HepG2 (cell line): ENCODE measurements at regions not wholly inside any gene's neighbourhood (a gene's known extent, or its start where the extent isn't known, plus 50 kb on each side); places are given as distances from the start of the nearest gene placed in this dataset.

Experiments used
- ATAC-seq: fragments of 200-7000 bp; cut with Tn5 transposase; 3 replicates; pipeline ENCODE4 v1.9.1; 2020; ENCODE audit warnings: mild to moderate bottlenecking, moderate library complexity
- BruUV-seq: library from RNA; stranded (reverse); fragments of 400-500 nt; replicated peaks from 2 replicates; lab custom pipeline; 2021; lab: Mats Ljungman, UMichigan
- CTCF ChIA-PET: fragments of 300-600 bp; formaldehyde crosslinking; extraction: SDS; loops from one replicate; lab custom pipeline; 2021; ENCODE audit warnings: low total read pairs, inconsistent platforms, low intra/inter-chr PET ratio; lab: Yijun Ruan, JAX
- POLR2A ChIA-PET: fragments of 350-600 bp; sonication (Branson Sonifier 250); formaldehyde crosslinking; loops from one replicate; lab custom pipeline; 2020; ENCODE audit warnings: antibody characterized with exemption, inconsistent platforms; lab: Yijun Ruan, JAX
- DNase-seq: peaks from one replicate; pipeline ENCODE4 v3.0.0-alpha.2; 2015; ENCODE audit warnings: low spot score
- FAIRE-seq: peaks from 3 replicates; lab custom pipeline; 2011; peaks lifted over from hg19 to GRCh38; lab: Jason Lieb, UNC
- H2AFZ ChIP-seq: one replicate; pipeline ENCODE4 v1.6.1; 2011; ENCODE audit warnings: low read length, inconsistent platforms
- H3K27ac ChIP-seq: fragments of 300-600 bp; 3 replicates; pipeline ENCODE4 v1.8.0; 2011; ENCODE audit warnings: mixed run types, mild to moderate bottlenecking, mixed read lengths, low read length, inconsistent platforms; ENCODE audit not compliant: insufficient read depth; ENCODE audit errors: extremely low read length
- H3K27me3 ChIP-seq, 2 experiments: fragments of 200-600 bp in 1 of 2; 2 replicates in 1 of 2; 3 replicates in 1 of 2; pipeline versions ENCODE4 v1.6.0 to v1.8.0; 2011; ENCODE audit warnings: low read length in 2 of 2, mild to moderate bottlenecking in 2 of 2, moderate library complexity in 2 of 2, inconsistent platforms in 1 of 2; ENCODE audit not compliant: insufficient read depth in 2 of 2, control insufficient read depth in 1 of 2
- H3K36me3 ChIP-seq, 2 experiments: fragments of 200-600 bp in 1 of 2; replicated peaks in 1 of 2; 2 replicates in 1 of 2; 3 replicates in 1 of 2; pipeline versions ENCODE4 v1.5.1 to v1.8.0; 2011; ENCODE audit warnings: low read length in 2 of 2, inconsistent platforms in 1 of 2; ENCODE audit not compliant: insufficient read depth in 2 of 2, control insufficient read depth in 1 of 2
- H3K4me1 ChIP-seq: 2 replicates; pipeline ENCODE4 v1.5.1; 2012; ENCODE audit warnings: low read length, inconsistent platforms; ENCODE audit not compliant: insufficient read depth
- H3K4me2 ChIP-seq: 2 replicates; pipeline ENCODE4 v1.6.0; 2011; ENCODE audit warnings: low read depth, low read length, inconsistent platforms
- H3K4me3 ChIP-seq, 3 experiments: fragments of 200-600 bp in 1 of 3; sonication (generic), shearing (Covaris generic) in 1 of 3; replicated peaks in 1 of 3; 2 replicates each; pipeline ENCODE4 v1.5.1; 2011 to 2016; ENCODE audit warnings: low read length in 3 of 3, inconsistent platforms in 2 of 3, low read depth in 2 of 3, mild to moderate bottlenecking in 2 of 3, control low read depth in 1 of 3, mixed read lengths in 1 of 3; ENCODE audit not compliant: insufficient read depth in 1 of 3
- H3K79me2 ChIP-seq: one replicate; pipeline ENCODE4 v1.6.1; 2011; ENCODE audit warnings: low read length, inconsistent platforms; ENCODE audit not compliant: insufficient read depth
- H3K9ac ChIP-seq: 2 replicates; pipeline ENCODE4 v1.6.0; 2011; ENCODE audit warnings: mild to moderate bottlenecking, low read depth, low read length, inconsistent platforms; ENCODE audit not compliant: insufficient read depth
- H3K9me3 ChIP-seq: 2 replicates; pipeline ENCODE4 v1.5.1; 2012; ENCODE audit warnings: mild to moderate bottlenecking, low read length
- H4K20me1 ChIP-seq: 2 replicates; pipeline ENCODE4 v1.6.0; 2011; ENCODE audit warnings: inconsistent platforms, mild to moderate bottlenecking, low read length, moderate library complexity; ENCODE audit not compliant: insufficient read depth
- FLYWCH1 ChIP-seq: sonication (generic); formaldehyde crosslinking; IDR thresholded peaks from 2 replicates; pipeline ENCODE4 v1.8.1; 2023; ENCODE audit warnings: mild to moderate bottlenecking, missing genetic modification reagents
- HMGA1 ChIP-seq: sonication (generic); formaldehyde crosslinking; conservative IDR thresholded peaks from 2 replicates; pipeline ENCODE4 v1.4.0; 2020; ENCODE audit warnings: missing genetic modification reagents
- KAT8 ChIP-seq: IDR thresholded peaks from 2 replicates; pipeline ENCODE4 v1.6.1; 2016; ENCODE audit warnings: missing genetic modification reagents, missing compliant biosample characterization
- MED8 ChIP-seq: sonication (generic); formaldehyde crosslinking; IDR thresholded peaks from 2 replicates; pipeline ENCODE4 v1.8.1; 2023; ENCODE audit warnings: mild to moderate bottlenecking, missing genetic modification reagents; ENCODE audit not compliant: insufficient replicate concordance
- RFX5 ChIP-seq: IDR thresholded peaks from 2 replicates; pipeline ENCODE4 v1.6.1; 2011; ENCODE audit warnings: low read depth, low read length, improper control_type of control experiment
- ZFAT ChIP-seq: sonication (generic); formaldehyde crosslinking; conservative IDR thresholded peaks from 2 replicates; pipeline ENCODE4 v1.8.1; 2023; ENCODE audit warnings: missing genetic modification reagents, inconsistent platforms
- ZNF10 ChIP-seq: sonication (generic); formaldehyde crosslinking; IDR thresholded peaks from 2 replicates; pipeline ENCODE4 v1.4.0; 2020; ENCODE audit warnings: mild to moderate bottlenecking, low read depth, missing genetic modification reagents, borderline replicate concordance
- ZNF224 ChIP-seq: sonication (generic); formaldehyde crosslinking; IDR thresholded peaks from 2 replicates; pipeline ENCODE4 v1.5.0; 2020; ENCODE audit warnings: mild to moderate bottlenecking, missing genetic modification reagents
- ZNF614 ChIP-seq: IDR thresholded peaks from 2 replicates; pipeline ENCODE4 v1.6.1; 2018; ENCODE audit warnings: missing biosample characterization, missing genetic modification reagents, inconsistent platforms, borderline replicate concordance
- ZNF678 ChIP-seq: sonication (generic); formaldehyde crosslinking; IDR thresholded peaks from 2 replicates; pipeline ENCODE4 v1.4.0; 2020; ENCODE audit warnings: mild to moderate bottlenecking, missing genetic modification reagents
- WGBS: methylation state at CpG from one replicate; pipeline ENCODE4 v1.1.6; 2017; ENCODE audit warnings: low lambda C conversion rate; 5-methylcytosine and 5-hydroxymethylcytosine counted together
- in situ Hi-C: cut with HindIII; loops from 2 replicates; pipeline ENCODE4 v1.10.0; 2017; ENCODE audit warnings: low pct_unique_long_range_greater_than_20kb; ENCODE audit not compliant: extremely low pct_ligation_motif_present
- intact Hi-C: fragments of 100-400 bp; cut with micrococcal nuclease; formaldehyde crosslinking; loops from one replicate; pipeline ENCODE4 v1.10.0; 2022; ENCODE audit not compliant: unreplicated experiment
- TF ChIP-seq, protein P1 (sequence below): IDR thresholded peaks from 2 replicates; pipeline ENCODE4 v1.6.1; 2012; ENCODE audit warnings: low read depth, low read length, improper control_type of control experiment
- TF ChIP-seq, protein P2 (sequence below): sonication (generic); formaldehyde crosslinking; IDR thresholded peaks from 2 replicates; pipeline ENCODE4 v1.4.0; 2020; ENCODE audit warnings: missing genetic modification reagents, mild to moderate bottlenecking, borderline replicate concordance
- TF ChIP-seq, protein P3 (sequence below): sonication (generic); formaldehyde crosslinking; IDR thresholded peaks from 2 replicates; pipeline ENCODE4 v1.4.0; 2020; ENCODE audit warnings: missing genetic modification reagents
- TF ChIP-seq, protein P4 (sequence below): sonication (generic); formaldehyde crosslinking; IDR thresholded peaks from 2 replicates; pipeline ENCODE4 v1.4.0; 2020; ENCODE audit warnings: missing genetic modification reagents, borderline replicate concordance

DNA sequence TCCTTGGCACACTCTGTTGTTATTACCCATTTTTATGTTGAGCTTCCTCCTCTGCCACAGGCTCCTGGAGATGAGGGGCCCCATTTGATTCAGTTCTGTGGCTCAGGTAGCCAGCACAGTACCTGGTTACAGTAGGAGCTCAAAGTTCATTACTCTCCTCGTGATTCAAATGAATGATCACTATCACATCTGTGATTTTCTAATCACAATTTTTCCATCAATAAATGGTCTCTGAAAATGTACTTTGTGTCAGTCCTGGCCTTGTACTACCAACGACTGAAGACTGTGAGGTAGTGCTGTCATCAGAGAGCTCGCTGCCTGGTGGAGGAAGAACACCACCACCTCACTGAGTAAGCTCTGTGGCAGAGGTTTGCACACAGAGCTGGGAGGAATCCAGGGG lies 106.8 kb upstream of the JUN start:
- no peaks in the 10 kb centered on the region for H3K79me2 ChIP-seq
- no peak overlapping the region for H3K4me2 ChIP-seq
- no peaks in the 10 kb centered on the region for H3K36me3 ChIP-seq
- 66% methylated on average over 3 of the region's 3 CpGs for WGBS
- no peak overlapping the region for H2AFZ ChIP-seq
- no peak for FAIRE-seq
- POLR2A ChIA-PET: interaction anchor here (1.2 kb wide), 1 partner anchor 13 kb away, joined by 3 read pairs; no protein-coding TSS in a partner anchor
- in situ Hi-C loops (no loop called here), intact Hi-C loops (no loop called here)
- H3K27ac ChIP-seq: no peak overlapping the region
- no peak for DNase-seq
- H3K9ac ChIP-seq: no peak overlapping the region
- H3K4me3 ChIP-seq: no peak overlapping the region
- no peaks in the 10 kb centered on the region for H4K20me1 ChIP-seq
- H3K9me3 ChIP-seq: no peaks in the 10 kb centered on the region
- no TSS peak for BruUV-seq
- CTCF ChIA-PET: no interaction called here
- no peaks in the 10 kb centered on the region for H3K27me3 ChIP-seq
- ATAC-seq: no peak
- peaks cover 48% of the 10 kb centered on the region for H3K4me1 ChIP-seq
- no peak for TF ChIP-seq ZNF10 (CRISPR knock-in tag)
- TF ChIP-seq, protein P1, sequence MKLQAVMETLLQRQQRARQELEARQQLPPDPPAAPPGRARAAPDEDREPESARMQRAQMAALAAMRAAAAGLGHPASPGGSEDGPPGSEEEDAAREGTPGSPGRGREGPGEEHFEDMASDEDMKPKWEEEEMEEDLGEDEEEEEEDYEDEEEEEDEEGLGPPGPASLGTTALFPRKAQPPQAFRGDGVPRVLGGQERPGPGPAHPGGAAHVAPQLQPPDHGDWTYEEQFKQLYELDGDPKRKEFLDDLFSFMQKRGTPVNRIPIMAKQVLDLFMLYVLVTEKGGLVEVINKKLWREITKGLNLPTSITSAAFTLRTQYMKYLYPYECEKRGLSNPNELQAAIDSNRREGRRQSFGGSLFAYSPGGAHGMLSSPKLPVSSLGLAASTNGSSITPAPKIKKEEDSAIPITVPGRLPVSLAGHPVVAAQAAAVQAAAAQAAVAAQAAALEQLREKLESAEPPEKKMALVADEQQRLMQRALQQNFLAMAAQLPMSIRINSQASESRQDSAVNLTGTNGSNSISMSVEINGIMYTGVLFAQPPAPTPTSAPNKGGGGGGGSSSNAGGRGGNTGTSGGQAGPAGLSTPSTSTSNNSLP: no peak
- TF ChIP-seq ZFAT (CRISPR knock-in tag): no peak
- TF ChIP-seq FLYWCH1: no peak
- TF ChIP-seq, protein P2, sequence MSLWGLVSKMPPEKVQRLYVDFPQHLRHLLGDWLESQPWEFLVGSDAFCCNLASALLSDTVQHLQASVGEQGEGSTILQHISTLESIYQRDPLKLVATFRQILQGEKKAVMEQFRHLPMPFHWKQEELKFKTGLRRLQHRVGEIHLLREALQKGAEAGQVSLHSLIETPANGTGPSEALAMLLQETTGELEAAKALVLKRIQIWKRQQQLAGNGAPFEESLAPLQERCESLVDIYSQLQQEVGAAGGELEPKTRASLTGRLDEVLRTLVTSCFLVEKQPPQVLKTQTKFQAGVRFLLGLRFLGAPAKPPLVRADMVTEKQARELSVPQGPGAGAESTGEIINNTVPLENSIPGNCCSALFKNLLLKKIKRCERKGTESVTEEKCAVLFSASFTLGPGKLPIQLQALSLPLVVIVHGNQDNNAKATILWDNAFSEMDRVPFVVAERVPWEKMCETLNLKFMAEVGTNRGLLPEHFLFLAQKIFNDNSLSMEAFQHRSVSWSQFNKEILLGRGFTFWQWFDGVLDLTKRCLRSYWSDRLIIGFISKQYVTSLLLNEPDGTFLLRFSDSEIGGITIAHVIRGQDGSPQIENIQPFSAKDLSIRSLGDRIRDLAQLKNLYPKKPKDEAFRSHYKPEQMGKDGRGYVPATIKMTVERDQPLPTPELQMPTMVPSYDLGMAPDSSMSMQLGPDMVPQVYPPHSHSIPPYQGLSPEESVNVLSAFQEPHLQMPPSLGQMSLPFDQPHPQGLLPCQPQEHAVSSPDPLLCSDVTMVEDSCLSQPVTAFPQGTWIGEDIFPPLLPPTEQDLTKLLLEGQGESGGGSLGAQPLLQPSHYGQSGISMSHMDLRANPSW (CRISPR knock-in tag): no peak
- TF ChIP-seq, protein P3, sequence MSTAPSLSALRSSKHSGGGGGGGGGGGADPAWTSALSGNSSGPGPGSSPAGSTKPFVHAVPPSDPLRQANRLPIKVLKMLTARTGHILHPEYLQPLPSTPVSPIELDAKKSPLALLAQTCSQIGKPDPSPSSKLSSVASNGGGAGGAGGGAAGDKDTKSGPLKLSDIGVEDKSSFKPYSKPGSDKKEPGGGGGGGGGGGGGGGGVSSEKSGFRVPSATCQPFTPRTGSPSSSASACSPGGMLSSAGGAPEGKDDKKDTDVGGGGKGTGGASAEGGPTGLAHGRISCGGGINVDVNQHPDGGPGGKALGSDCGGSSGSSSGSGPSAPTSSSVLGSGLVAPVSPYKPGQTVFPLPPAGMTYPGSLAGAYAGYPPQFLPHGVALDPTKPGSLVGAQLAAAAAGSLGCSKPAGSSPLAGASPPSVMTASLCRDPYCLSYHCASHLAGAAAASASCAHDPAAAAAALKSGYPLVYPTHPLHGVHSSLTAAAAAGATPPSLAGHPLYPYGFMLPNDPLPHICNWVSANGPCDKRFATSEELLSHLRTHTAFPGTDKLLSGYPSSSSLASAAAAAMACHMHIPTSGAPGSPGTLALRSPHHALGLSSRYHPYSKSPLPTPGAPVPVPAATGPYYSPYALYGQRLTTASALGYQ (CRISPR knock-in tag): no peak
- TF ChIP-seq KAT8: no peak
- TF ChIP-seq HMGA1 (CRISPR knock-in tag): no peak
- TF ChIP-seq ZNF678 (CRISPR knock-in tag): no peak
- no peak for TF ChIP-seq ZNF224
- TF ChIP-seq MED8 (CRISPR knock-in tag): no peak
- TF ChIP-seq, protein P4, sequence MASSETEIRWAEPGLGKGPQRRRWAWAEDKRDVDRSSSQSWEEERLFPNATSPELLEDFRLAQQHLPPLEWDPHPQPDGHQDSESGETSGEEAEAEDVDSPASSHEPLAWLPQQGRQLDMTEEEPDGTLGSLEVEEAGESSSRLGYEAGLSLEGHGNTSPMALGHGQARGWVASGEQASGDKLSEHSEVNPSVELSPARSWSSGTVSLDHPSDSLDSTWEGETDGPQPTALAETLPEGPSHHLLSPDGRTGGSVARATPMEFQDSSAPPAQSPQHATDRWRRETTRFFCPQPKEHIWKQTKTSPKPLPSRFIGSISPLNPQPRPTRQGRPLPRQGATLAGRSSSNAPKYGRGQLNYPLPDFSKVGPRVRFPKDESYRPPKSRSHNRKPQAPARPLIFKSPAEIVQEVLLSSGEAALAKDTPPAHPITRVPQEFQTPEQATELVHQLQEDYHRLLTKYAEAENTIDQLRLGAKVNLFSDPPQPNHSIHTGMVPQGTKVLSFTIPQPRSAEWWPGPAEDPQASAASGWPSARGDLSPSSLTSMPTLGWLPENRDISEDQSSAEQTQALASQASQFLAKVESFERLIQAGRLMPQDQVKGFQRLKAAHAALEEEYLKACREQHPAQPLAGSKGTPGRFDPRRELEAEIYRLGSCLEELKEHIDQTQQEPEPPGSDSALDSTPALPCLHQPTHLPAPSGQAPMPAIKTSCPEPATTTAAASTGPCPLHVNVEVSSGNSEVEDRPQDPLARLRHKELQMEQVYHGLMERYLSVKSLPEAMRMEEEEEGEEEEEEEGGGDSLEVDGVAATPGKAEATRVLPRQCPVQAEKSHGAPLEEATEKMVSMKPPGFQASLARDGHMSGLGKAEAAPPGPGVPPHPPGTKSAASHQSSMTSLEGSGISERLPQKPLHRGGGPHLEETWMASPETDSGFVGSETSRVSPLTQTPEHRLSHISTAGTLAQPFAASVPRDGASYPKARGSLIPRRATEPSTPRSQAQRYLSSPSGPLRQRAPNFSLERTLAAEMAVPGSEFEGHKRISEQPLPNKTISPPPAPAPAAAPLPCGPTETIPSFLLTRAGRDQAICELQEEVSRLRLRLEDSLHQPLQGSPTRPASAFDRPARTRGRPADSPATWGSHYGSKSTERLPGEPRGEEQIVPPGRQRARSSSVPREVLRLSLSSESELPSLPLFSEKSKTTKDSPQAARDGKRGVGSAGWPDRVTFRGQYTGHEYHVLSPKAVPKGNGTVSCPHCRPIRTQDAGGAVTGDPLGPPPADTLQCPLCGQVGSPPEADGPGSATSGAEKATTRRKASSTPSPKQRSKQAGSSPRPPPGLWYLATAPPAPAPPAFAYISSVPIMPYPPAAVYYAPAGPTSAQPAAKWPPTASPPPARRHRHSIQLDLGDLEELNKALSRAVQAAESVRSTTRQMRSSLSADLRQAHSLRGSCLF (CRISPR knock-in tag): no peak
- TF ChIP-seq RFX5: no peak
- no peak for TF ChIP-seq ZNF614 (CRISPR knock-in tag)
